ENCODE measurements at regions not wholly inside any gene's neighbourhood (a gene's known extent, or its start where the extent isn't known, plus 50 kb on each side); places are given as distances from the start of the nearest gene placed in this dataset.

- no peaks in the 10 kb centered on the region for H3K4me1 ChIP-seq (ENCODE audit: control insufficient read depth, insufficient read depth, low read length, poor library complexity, severe bottlenecking)
- WGBS, 2 experiments (ENCODE audit: insufficient coverage in 2 of 2): 85 to 90% methylated on average over 3 to 4 of the region's 4 CpGs
- no peaks in the 10 kb centered on the region for H3K9me3 ChIP-seq (ENCODE audit: control insufficient read depth, low read length)
- H3K27ac ChIP-seq (ENCODE audit: low read depth, low read length, severe bottlenecking): no peak overlapping the region
- H3K4me3 ChIP-seq (ENCODE audit: extremely low read depth, insufficient read depth, low read length, poor library complexity, severe bottlenecking): no peak overlapping the region
- no peaks in the 10 kb centered on the region for H3K36me3 ChIP-seq (ENCODE audit: control insufficient read depth, insufficient read depth, low read length)
These were observed 906.6 kb upstream of the CDH2 start for GRCh38 chr18:29083545-29083944.

GRCh38 chr18:29080946-29081345 lies 904.0 kb upstream of the CDH2 start:
- H3K9me3 ChIP-seq (ENCODE audit: control insufficient read depth, low read length): no peaks in the 10 kb centered on the region
- H3K4me1 ChIP-seq (ENCODE audit: control insufficient read depth, insufficient read depth, low read length, poor library complexity, severe bottlenecking): no peaks in the 10 kb centered on the region
- H3K4me3 ChIP-seq (ENCODE audit: extremely low read depth, insufficient read depth, low read length, poor library complexity, severe bottlenecking): no peak overlapping the region
- H3K27ac ChIP-seq (ENCODE audit: low read depth, low read length, severe bottlenecking): no peak overlapping the region
- no peaks in the 10 kb centered on the region for H3K36me3 ChIP-seq (ENCODE audit: control insufficient read depth, insufficient read depth, low read length)
- 100% methylated on average over 2 of the region's 3 CpGs; no CpG with 5 or more reads in 1 of the 2 experiments for WGBS, 2 experiments (ENCODE audit: insufficient coverage in 2 of 2)

GRCh38 chr18:29078273-29078672 lies 901.3 kb upstream of the CDH2 start:
- Histone ChIP-seq H3K4me3 (ENCODE audit: extremely low read depth, insufficient read depth, low read length, poor library complexity, severe bottlenecking) (no peak overlapping the region), H3K9me3 (ENCODE audit: control insufficient read depth, low read length) (no peaks in the 10 kb centered on the region), H3K4me1 (ENCODE audit: control insufficient read depth, insufficient read depth, low read length, poor library complexity, severe bottlenecking) (no peaks in the 10 kb centered on the region), H3K27ac (ENCODE audit: low read depth, low read length, severe bottlenecking) (no peak overlapping the region), H3K36me3 (ENCODE audit: control insufficient read depth, insufficient read depth, low read length) (no peaks in the 10 kb centered on the region)
- WGBS, 2 experiments (ENCODE audit: insufficient coverage in 2 of 2): 95% methylated on average over 3 of the region's 3 CpGs

- Histone ChIP-seq H3K27ac (ENCODE audit: low read depth, low read length, severe bottlenecking) (no peak overlapping the region), H3K36me3 (ENCODE audit: control insufficient read depth, insufficient read depth, low read length) (no peaks in the 10 kb centered on the region), H3K9me3 (ENCODE audit: control insufficient read depth, low read length) (no peaks in the 10 kb centered on the region), H3K4me1 (ENCODE audit: control insufficient read depth, insufficient read depth, low read length, poor library complexity, severe bottlenecking) (no peaks in the 10 kb centered on the region), H3K4me3 (ENCODE audit: extremely low read depth, insufficient read depth, low read length, poor library complexity, severe bottlenecking) (no peak overlapping the region)
- WGBS, 2 experiments (ENCODE audit: insufficient coverage in 2 of 2): no CpG with 5 or more reads among the region's 5 CpGs
These were observed 900.4 kb upstream of the CDH2 start for GRCh38 chr18:29077344-29077743.

- Histone ChIP-seq H3K4me1 (ENCODE audit: control insufficient read depth, insufficient read depth, low read length, poor library complexity, severe bottlenecking) (no peaks in the 10 kb centered on the region), H3K9me3 (ENCODE audit: control insufficient read depth, low read length) (no peaks in the 10 kb centered on the region), H3K36me3 (ENCODE audit: control insufficient read depth, insufficient read depth, low read length) (no peaks in the 10 kb centered on the region), H3K4me3 (ENCODE audit: extremely low read depth, insufficient read depth, low read length, poor library complexity, severe bottlenecking) (no peak overlapping the region), H3K27ac (ENCODE audit: low read depth, low read length, severe bottlenecking) (no peak overlapping the region)
- WGBS, 2 experiments (ENCODE audit: insufficient coverage in 2 of 2): 100% methylated on average over 1 of the region's 2 CpGs; no CpG with 5 or more reads in 1 of the 2 experiments
These were observed 899.7 kb upstream of the CDH2 start for GRCh38 chr18:29076645-29077044.

- H3K27ac ChIP-seq (ENCODE audit: low read depth, low read length, severe bottlenecking): no peak overlapping the region
- H3K36me3 ChIP-seq (ENCODE audit: control insufficient read depth, insufficient read depth, low read length): no peaks in the 10 kb centered on the region
- no peaks in the 10 kb centered on the region for H3K9me3 ChIP-seq (ENCODE audit: control insufficient read depth, low read length)
- no peaks in the 10 kb centered on the region for H3K4me1 ChIP-seq (ENCODE audit: control insufficient read depth, insufficient read depth, low read length, poor library complexity, severe bottlenecking)
- no peak overlapping the region for H3K4me3 ChIP-seq (ENCODE audit: extremely low read depth, insufficient read depth, low read length, poor library complexity, severe bottlenecking)
- no CpG with 5 or more reads among the region's 2 CpGs for WGBS, 2 experiments (ENCODE audit: insufficient coverage in 2 of 2)
These were observed 897.2 kb upstream of the CDH2 start for GRCh38 chr18:29074147-29074546.

- 75 to 100% methylated on average over 1 of the region's 2 CpGs for WGBS, 2 experiments (ENCODE audit: insufficient coverage in 2 of 2)
- H3K27ac ChIP-seq (ENCODE audit: low read depth, low read length, severe bottlenecking): no peak overlapping the region
- no peaks in the 10 kb centered on the region for H3K9me3 ChIP-seq (ENCODE audit: control insufficient read depth, low read length)
- no peak overlapping the region for H3K4me3 ChIP-seq (ENCODE audit: extremely low read depth, insufficient read depth, low read length, poor library complexity, severe bottlenecking)
- no peaks in the 10 kb centered on the region for H3K4me1 ChIP-seq (ENCODE audit: control insufficient read depth, insufficient read depth, low read length, poor library complexity, severe bottlenecking)
- H3K36me3 ChIP-seq (ENCODE audit: control insufficient read depth, insufficient read depth, low read length): no peaks in the 10 kb centered on the region
These were observed 894.9 kb upstream of the CDH2 start for GRCh38 chr18:29071869-29072268.

GRCh38 chr18:29063346-29063745 lies 886.4 kb upstream of the CDH2 start:
- H3K36me3 ChIP-seq (ENCODE audit: control insufficient read depth, insufficient read depth, low read length): no peaks in the 10 kb centered on the region
- no peak overlapping the region for H3K4me3 ChIP-seq (ENCODE audit: extremely low read depth, insufficient read depth, low read length, poor library complexity, severe bottlenecking)
- H3K27ac ChIP-seq (ENCODE audit: low read depth, low read length, severe bottlenecking): no peak overlapping the region
- no peaks in the 10 kb centered on the region for H3K4me1 ChIP-seq (ENCODE audit: control insufficient read depth, insufficient read depth, low read length, poor library complexity, severe bottlenecking)
- no peaks in the 10 kb centered on the region for H3K9me3 ChIP-seq (ENCODE audit: control insufficient read depth, low read length)
- WGBS, 2 experiments (ENCODE audit: insufficient coverage in 2 of 2): 67 to 80% methylated on average over 1 of the region's 2 CpGs

GRCh38 chr18:29062921-29063320 lies 886.0 kb upstream of the CDH2 start:
- H3K4me3 ChIP-seq (ENCODE audit: extremely low read depth, insufficient read depth, low read length, poor library complexity, severe bottlenecking): no peak overlapping the region
- H3K4me1 ChIP-seq (ENCODE audit: control insufficient read depth, insufficient read depth, low read length, poor library complexity, severe bottlenecking): no peaks in the 10 kb centered on the region
- no peaks in the 10 kb centered on the region for H3K9me3 ChIP-seq (ENCODE audit: control insufficient read depth, low read length)
- no peak overlapping the region for H3K27ac ChIP-seq (ENCODE audit: low read depth, low read length, severe bottlenecking)
- no peaks in the 10 kb centered on the region for H3K36me3 ChIP-seq (ENCODE audit: control insufficient read depth, insufficient read depth, low read length)

GRCh38 chr18:29060349-29060748 lies 883.4 kb upstream of the CDH2 start:
- Histone ChIP-seq H3K36me3 (ENCODE audit: control insufficient read depth, insufficient read depth, low read length) (no peaks in the 10 kb centered on the region), H3K9me3 (ENCODE audit: control insufficient read depth, low read length) (no peaks in the 10 kb centered on the region), H3K4me1 (ENCODE audit: control insufficient read depth, insufficient read depth, low read length, poor library complexity, severe bottlenecking) (no peaks in the 10 kb centered on the region), H3K27ac (ENCODE audit: low read depth, low read length, severe bottlenecking) (no peak overlapping the region), H3K4me3 (ENCODE audit: extremely low read depth, insufficient read depth, low read length, poor library complexity, severe bottlenecking) (no peak overlapping the region)
- no CpG with 5 or more reads among the region's 1 CpG for WGBS, 2 experiments (ENCODE audit: insufficient coverage in 2 of 2)

GRCh38 chr18:29057703-29058102 lies 880.8 kb upstream of the CDH2 start:
- Histone ChIP-seq H3K4me3 (ENCODE audit: extremely low read depth, insufficient read depth, low read length, poor library complexity, severe bottlenecking) (no peak overlapping the region), H3K9me3 (ENCODE audit: control insufficient read depth, low read length) (no peaks in the 10 kb centered on the region), H3K4me1 (ENCODE audit: control insufficient read depth, insufficient read depth, low read length, poor library complexity, severe bottlenecking) (no peaks in the 10 kb centered on the region), H3K36me3 (ENCODE audit: control insufficient read depth, insufficient read depth, low read length) (no peaks in the 10 kb centered on the region), H3K27ac (ENCODE audit: low read depth, low read length, severe bottlenecking) (no peak overlapping the region)

- Histone ChIP-seq H3K4me3 (ENCODE audit: extremely low read depth, insufficient read depth, low read length, poor library complexity, severe bottlenecking) (no peak overlapping the region), H3K27ac (ENCODE audit: low read depth, low read length, severe bottlenecking) (no peak overlapping the region), H3K9me3 (ENCODE audit: control insufficient read depth, low read length) (no peaks in the 10 kb centered on the region), H3K4me1 (ENCODE audit: control insufficient read depth, insufficient read depth, low read length, poor library complexity, severe bottlenecking) (no peaks in the 10 kb centered on the region), H3K36me3 (ENCODE audit: control insufficient read depth, insufficient read depth, low read length) (no peaks in the 10 kb centered on the region)
- WGBS, 2 experiments (ENCODE audit: insufficient coverage in 2 of 2): 75 to 90% methylated on average over 1 to 2 of the region's 2 CpGs
These were observed 879.9 kb upstream of the CDH2 start for GRCh38 chr18:29056800-29057199.
